CD4-positive, alpha-beta T cell treated with Interleukin-21 for 1 hour (primary cell): ENCODE measurements at regions not wholly inside any gene's neighbourhood (a gene's known extent, or its start where the extent isn't known, plus 50 kb on each side); places are given as distances from the start of the nearest gene placed in this dataset.

Source experiments
- DNase-seq: peaks from one replicate; pipeline ENCODE4 v3.0.0-alpha.2; 2020

- DNase-seq, result no peak
Measured at GRCh38 chr17:72414032-72414396, 293.2 kb downstream of the SOX9 start.

DNA sequence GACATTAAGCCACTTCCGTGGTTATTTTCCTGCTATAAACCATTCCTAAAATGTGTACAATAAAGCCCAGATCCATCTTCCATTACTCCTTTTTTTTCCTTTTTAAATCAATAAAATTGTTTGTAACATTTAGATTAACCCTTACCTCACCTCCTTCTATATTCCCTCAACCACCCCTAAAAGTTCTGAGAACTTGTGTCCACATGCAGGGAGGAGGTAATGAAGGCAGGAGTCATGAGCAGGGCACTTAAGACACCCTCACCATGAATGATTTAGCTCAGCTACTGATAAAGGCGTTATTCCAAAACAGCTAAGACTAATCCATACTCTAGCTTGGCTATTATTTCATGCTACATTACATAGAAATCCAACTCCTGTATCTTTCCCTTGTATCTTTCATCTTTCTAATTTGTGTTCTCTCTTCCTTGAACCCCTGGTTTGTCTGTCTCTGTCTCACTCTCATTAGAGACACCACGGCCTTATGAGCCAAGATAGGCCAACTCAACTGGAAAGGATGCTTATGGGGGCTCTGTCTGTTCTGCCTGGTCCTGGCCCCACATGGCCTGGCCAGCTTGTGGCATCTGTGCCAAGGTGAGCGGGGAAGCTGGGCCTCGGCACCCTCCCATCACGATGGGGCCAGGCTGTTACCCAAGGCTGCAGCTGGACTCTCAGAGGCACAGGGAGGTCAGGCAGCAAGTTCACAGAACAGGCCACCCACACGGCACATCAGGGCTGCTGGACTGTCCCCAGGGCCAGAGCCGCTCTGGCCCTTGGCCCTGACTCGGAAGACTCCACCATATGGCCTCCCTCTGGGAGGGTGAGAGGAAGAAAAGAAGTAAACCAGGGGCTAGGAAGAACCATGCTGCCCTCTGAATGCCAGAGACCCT lies 294.4 kb downstream of the SOX9 start:
- no peak for DNase-seq

GRCh38 chr17:72416054-72416675 lies 295.3 kb downstream of the SOX9 start:
- DNase-seq, result no peak

GRCh38 chr17:72416905-72417304 lies 296.1 kb downstream of the SOX9 start:
- no peak for DNase-seq

GRCh38 chr17:72417627-72418026 lies 296.8 kb downstream of the SOX9 start:
- DNase-seq, result no peak

GRCh38 chr17:72419866-72420774 lies 299.3 kb downstream of the SOX9 start:
- no peak for DNase-seq

GRCh38 chr17:72420775-72421127 lies 299.9 kb downstream of the SOX9 start:
- no peak for DNase-seq

DNA sequence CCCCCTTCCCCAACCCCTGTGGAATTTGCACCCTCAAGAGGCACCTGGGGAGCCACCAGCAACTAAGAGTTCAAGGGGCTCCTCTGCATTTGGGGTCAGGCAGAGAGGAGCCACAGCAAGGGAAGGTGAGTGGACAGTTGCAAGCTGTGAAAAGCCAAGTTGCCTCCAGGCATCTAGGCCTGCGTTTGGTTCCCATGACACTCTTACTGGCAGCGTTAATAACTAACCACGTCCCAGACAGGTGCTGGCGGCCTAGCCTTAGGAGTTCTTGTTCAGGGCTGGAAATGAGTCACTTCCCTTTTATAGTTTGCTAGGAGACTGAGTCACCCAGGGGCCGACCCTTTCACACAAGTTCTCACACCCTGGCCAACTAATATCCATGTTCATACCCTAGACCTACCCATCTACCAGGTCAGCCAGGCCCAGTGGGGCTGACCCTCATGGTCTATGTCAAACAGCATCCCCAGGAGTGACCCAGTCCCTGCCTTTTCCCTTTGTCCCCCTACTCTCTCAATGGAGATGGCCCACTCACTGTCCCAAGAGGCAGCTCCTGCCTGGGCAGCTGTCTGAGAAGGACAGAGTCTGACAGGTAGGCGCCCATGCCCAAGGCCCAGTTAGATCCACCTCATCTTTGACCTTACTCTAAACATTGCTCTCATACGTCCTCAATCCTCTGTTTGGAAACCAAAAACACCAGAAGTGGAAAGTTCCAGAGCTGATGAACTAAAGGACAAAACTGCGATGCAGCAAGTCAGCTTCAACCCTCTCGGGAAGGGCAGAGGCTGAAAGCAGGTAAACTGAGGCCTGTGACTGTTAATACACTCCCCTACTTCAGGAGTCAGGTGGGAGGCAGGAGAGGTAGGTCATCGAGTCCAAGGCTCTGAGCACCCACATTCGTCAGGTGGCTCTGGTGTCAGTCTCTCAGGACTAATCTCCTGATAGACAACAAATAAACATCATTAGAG lies 300.6 kb downstream of the SOX9 start:
- DNase-seq, result peak; percentile 4

- no peak for DNase-seq
Measured at GRCh38 chr17:72422204-72422504, 301.3 kb downstream of the SOX9 start.

DNA sequence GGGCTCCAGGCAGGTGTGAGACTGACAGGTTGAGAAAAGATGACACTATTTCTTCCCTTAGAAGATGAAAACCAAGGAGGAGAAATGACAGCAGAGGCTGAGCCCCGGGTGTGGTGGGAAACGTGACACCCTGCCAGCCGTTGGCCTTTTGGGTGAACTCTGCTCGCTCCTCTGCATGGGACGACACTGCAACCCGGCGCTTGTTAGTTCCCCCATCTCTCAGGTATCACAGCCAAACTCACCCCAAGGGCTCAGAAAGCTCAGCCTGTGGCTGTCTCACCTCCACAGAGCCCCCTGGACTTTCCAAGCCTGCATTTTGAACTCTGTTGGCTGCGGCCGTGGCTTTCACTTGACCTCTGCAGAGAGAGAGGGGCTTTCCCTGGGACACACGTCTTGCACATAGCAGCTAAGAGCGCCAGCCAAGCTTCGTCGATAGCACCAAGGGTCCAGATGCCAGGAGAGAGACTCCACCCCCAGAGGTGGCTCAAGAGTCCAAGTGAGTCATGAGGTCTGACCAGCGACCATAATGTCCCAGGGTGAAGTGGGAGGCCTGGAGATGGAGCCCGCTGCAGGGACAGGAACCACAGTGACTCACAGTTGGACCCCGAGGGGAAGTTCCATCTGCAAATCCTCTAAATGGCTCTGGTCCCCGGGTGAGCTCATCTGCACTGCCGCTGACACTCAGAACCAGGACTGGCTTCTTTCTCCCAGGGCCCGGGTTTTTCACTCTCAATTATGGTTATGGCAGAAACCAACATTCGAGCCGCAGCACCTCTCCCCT lies 301.9 kb downstream of the SOX9 start:
- DNase-seq, result peak; percentile 12

GRCh38 chr17:72423286-72423589 lies 302.4 kb downstream of the SOX9 start:
- no peak for DNase-seq

GRCh38 chr17:72423718-72424117 lies 302.9 kb downstream of the SOX9 start:
- no peak for DNase-seq

DNA sequence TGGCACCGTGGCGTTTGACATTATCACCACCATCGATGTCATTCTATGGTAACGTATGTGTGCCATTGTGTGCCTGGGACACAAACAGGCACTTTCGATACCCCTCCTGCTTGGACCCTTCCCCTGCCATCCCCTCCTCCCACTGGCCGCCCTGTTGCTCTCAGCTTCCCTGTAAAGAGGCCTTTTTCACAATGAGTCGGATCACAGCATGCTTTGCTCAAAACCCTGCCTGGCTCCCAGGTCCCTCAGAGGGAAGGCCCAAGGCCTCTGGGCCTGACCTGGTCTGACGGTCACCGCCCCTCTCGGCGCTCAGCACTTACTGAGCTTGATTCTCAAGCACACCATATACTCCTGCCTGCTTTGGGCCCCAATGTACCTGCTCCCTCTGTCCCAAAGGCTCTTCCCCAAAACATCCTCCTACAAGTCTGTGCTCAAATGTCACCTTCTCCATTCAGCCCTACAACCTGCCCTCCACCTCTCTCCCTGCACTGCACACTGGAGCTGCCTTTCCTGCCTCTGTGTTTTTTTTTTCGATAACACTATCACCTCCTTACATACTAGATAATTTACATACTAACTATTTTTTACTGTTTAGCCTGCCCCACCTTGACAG lies 303.8 kb downstream of the SOX9 start:
- DNase-seq, result no peak

DNA sequence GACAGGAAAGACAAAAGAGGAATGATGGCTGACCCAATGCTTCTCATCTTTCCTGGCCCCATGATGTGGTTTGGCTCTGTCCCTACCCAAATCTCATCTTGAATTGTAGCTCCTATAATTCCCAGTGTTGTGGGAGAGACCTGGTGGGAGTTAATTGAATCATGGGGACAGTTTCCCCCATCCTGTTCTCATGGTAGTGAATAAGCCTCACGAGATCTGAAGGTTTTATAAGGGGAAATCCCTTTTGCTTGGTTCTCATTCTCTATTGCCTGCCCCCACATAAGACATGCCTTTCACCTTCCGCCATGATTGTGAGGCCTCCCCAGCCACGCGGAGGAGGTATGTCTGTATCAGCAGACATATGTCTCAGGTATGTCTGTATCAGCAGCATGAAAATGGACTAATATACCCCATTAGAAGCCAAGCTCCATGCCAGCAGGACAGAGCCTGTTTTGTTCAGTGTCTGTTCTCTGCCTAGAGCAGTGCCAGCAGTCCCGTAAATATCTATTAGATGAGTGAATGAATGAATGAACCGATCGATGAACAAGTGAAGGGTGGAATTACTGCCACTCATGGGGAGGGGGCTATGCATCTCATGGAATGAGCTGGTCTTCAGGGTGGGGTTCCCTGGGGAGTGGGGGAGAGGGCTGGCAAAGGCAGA lies 304.4 kb downstream of the SOX9 start:
- DNase-seq, result no peak

DNA sequence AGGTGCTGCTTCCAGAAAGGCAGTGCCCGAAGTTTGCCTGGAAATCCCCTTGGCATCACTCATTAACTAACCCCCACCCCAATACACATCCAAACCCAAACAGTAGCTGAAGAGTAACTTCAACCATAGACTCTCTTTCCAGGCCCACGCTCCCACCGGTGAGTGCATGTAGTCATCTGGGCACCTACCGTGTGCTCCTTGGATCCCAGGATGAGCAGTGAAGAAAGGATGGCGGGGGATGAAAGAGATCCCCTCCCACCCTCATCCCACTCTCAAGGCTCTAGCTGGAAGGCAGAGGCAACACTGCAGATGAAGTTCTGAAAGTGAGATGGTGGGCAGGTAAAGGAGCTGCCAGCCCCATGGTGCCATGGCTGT lies 305.0 kb downstream of the SOX9 start:
- no peak for DNase-seq

- no peak for DNase-seq
Measured at GRCh38 chr17:72426321-72426720, 305.5 kb downstream of the SOX9 start.

DNA sequence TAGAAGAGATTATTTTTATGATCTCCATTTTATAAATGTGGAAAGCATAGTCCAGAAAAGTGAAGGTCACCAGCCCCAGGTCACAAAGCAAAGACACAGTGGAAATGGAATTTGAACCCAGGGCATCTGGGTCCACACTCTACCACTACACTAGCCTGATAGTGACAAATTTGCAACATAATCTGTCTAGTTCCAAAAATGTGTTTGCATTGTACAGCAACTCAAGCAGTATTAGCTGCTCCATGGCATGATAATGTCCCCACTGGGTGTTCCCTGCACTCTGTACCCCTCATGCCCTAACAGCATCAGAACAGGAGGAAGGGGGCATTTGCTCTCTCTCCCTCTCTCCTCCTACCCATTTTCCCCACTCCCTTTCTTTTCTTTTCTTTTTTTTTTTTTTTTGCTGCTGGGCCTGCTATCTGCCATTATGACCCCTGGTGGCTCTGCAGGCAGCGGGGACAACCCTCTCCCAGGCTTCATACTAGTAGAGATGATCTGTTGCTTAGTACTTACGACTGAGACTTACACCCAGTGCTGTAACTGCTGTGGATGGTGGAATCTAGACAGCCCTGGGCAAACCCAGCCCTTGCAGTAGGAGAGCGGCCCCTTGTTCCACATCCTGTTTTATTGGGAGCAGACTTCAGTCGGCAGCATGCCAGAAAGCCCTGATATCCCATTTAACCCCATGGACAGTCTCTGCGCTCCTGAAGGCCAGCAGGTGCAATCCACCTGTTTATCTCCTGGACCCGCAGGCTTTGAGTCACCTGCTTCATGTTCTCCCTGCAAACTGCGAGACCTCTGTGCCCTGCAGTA lies 306.3 kb downstream of the SOX9 start:
- no peak for DNase-seq

DNA sequence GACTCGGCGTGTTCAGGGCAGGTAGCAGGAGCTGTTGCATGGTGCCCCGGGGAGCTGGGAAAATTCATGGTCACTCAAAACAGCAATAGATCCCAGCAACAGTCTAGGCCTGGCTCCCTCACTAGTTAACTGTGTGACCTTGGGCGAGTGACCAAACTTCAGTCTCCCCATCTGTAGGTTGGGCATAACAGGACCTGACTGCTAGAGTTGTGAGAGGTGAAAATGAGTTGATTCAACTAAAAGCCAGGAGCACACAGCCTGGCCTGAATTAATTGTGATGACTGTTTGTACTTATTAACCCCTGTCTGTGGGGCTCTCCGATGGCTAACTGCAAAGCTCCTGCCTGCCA lies 306.9 kb downstream of the SOX9 start:
- no peak for DNase-seq

DNA sequence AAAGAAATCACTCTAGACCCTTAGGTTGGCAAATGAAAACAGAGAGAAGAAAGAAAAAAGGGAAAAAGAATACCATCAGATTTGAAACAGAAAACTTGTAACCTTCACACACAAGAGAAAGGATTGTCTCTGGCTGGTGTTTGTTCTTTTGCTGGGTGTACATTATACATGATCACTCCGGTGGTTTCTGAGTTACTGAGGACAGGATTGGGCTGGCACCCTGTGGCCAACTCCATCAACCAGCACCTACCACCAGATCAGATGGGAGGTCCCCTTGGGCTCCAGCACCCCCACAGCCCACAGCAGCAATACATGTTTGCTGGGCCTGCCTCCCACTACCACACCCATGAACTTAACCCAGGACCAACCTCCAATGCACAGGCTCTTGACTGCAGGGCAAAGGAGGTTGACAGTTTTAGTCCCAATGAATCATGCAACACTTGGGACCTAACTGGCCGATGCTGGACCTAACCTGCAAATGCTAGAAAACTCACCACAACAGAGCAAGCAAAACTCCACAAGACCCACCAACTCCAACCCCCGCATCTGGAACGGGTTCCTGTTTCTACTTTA lies 308.3 kb downstream of the SOX9 start:
- no peak for DNase-seq
